Coronary artery (tissue), 2 donors: ENCODE measurements at regions not wholly inside any gene's neighbourhood (a gene's known extent, or its start where the extent isn't known, plus 50 kb on each side); places are given as distances from the start of the nearest gene placed in this dataset.

Source experiments
- DNase-seq: peaks from one replicate; pipeline ENCODE4 v3.0.0-alpha.2; 2017; ENCODE audit warnings: low spot score
- H3K27ac ChIP-seq, 2 donors: fragments of 200-600 bp; sonication (generic); one replicate each; pipeline ENCODE4 v1.5.1; 2016 to 2019
- H3K4me3 ChIP-seq: fragments of 200-600 bp; sonication (generic); 2 replicates; pipeline ENCODE4 v1.5.1; 2016; ENCODE audit warnings: mild to moderate bottlenecking, moderate library complexity
- CTCF ChIP-seq: fragments of 200-600 bp; sonication (generic); IDR thresholded peaks from one replicate; pipeline ENCODE4 v1.5.1; 2019; ENCODE audit warnings: antibody characterized with exemption

GRCh38 chr22:27226666-27227065 lies 569.3 kb downstream of the MIAT start:
- Histone ChIP-seq H3K4me3 (no peak overlapping the region), H3K27ac (no peak overlapping the region)
- peak; percentile 43 for DNase-seq
- TF ChIP-seq CTCF: no peak

- Histone ChIP-seq H3K4me3 (no peak overlapping the region), H3K27ac (no peak overlapping the region)
- DNase-seq: no peak
- TF ChIP-seq CTCF: no peak
Observed at GRCh38 chr22:27228771-27229170, 571.4 kb downstream of the MIAT start.

- TF ChIP-seq CTCF: no peak
- no peak overlapping the region for H3K4me3 ChIP-seq
- H3K27ac ChIP-seq: no peak overlapping the region
- DNase-seq: no peak
Observed at GRCh38 chr22:27230189-27230588, 571.4 kb downstream of the MN1 start.

GRCh38 chr22:27231266-27231665 lies 570.3 kb downstream of the MN1 start:
- DNase-seq: peak; percentile 26
- Histone ChIP-seq H3K4me3 (no peak overlapping the region), H3K27ac (no peak overlapping the region)
- no peak for TF ChIP-seq CTCF

GRCh38 chr22:27232077-27232476 lies 569.5 kb downstream of the MN1 start:
- no peak for TF ChIP-seq CTCF
- H3K27ac ChIP-seq: no peak overlapping the region
- no peak overlapping the region for H3K4me3 ChIP-seq
- peak; percentile 31 for DNase-seq

- no peak for TF ChIP-seq CTCF
- Histone ChIP-seq H3K4me3 (no peak overlapping the region), H3K27ac (no peak overlapping the region)
- DNase-seq: no peak
Observed at GRCh38 chr22:27237080-27237741, 564.3 kb downstream of the MN1 start.

GRCh38 chr22:27238935-27239510 lies 562.5 kb downstream of the MN1 start:
- peak overlapping the region; percentile 35 to 86 for H3K27ac ChIP-seq
- DNase-seq: peak; percentile 93
- no peak for TF ChIP-seq CTCF

More at GRCh38 chr22:27238935-27239510, 562.5 kb downstream of the MN1 start:
- no peak overlapping the region for H3K4me3 ChIP-seq
